ENCODE measurements at regions not wholly inside any gene's neighbourhood (a gene's known extent, or its start where the extent isn't known, plus 50 kb on each side); places are given as distances from the start of the nearest gene placed in this dataset.

DNA sequence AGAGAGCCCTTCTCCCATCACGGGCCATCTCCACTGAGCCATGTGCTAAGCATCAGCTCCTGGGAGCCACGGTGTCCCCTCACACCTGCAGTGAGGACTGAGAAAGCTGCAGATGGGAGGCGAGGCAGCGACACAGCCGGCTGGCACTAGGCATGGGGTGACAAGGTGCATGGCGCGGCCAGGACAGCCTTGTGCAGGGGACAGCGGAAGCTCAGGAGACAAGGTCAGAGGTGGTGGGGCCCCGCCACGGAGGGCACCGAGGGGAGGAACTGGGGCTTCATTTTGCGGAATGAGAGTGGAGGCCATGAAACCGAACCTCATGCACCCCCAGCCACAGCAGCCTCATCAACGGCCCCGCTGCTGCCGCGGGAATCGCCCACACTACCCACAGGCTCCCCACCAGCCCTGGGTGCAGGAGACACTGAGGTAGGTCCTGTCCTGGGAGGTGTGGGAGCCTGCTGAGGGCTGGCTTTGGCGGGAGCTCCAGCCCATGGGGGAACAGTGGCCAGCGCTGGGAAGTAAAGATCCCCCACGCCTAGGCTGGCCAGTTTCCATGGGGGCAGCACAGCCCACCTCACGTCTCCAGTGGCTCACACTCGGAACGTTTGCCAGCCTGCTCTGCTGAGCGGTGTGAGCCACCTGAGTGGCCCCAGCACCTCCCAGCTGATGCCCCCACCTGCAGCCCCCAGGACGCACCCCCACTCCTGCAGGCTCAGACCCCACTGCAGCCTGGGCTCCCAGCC lies 71.2 kb upstream of the INSIG1 start:
- TF ChIP-seq CTCF (IDR thresholded peaks at IDR 0.05) = no peak
- Mint-ChIP-seq H3K4me3 (ENCODE audit: unreplicated experiment) (no peak overlapping the region), H3K27ac (ENCODE audit: unreplicated experiment) (no peak overlapping the region), H3K9me3 (ENCODE audit: unreplicated experiment) (no peaks in the 10 kb centered on the region), H3K27me3 (ENCODE audit: unreplicated experiment) (peaks cover 12% of the 10 kb centered on the region), H3K36me3 (ENCODE audit: unreplicated experiment) (no peaks in the 10 kb centered on the region), H3K4me1 (ENCODE audit: unreplicated experiment) (peaks cover 34% of the 10 kb centered on the region)
- DNase-seq (ENCODE audit: extremely low spot score, unreplicated experiment) = no peak

DNA sequence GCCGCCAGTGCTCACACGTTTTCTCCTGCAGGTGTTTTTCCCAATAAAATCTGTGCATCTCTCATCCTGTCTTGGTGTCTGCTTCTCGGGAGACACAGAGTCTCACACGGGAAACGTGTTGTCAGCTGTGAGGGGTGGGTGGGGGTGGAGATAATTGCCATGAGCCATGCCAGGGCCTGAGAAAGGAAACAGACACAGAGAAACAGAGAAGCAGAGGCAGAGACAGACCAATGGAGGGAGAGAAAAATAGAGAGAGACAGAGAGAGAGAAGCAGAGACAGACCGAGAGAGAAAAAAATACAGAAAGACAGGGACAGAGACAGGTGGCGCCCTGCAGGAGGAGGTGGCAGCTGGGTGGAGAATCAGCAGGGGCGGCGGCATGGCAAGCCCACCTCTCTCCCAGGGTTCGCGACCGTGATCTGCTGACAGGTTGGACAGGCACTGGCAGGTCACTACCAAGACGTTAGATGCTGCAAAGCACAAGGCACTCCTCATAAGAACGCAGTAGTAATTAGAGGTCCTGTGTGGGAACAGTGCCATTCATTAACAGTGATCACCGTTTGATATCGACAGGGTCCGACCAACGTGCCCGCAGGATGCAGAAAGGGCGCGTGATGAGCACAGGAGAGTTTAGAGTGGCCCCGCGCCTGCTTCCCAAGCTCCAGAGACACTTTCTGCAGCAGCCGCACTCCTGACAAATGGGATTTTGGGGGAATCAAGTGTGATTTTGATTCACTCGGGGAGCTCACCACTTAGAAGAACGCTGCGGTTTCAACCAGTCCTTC lies 70.5 kb upstream of the INSIG1 start:
- Mint-ChIP-seq H3K9me3 (ENCODE audit: unreplicated experiment) (no peaks in the 10 kb centered on the region), H3K27me3 (ENCODE audit: unreplicated experiment) (peaks cover 12% of the 10 kb centered on the region), H3K4me3 (ENCODE audit: unreplicated experiment) (no peak overlapping the region), H3K36me3 (ENCODE audit: unreplicated experiment) (no peaks in the 10 kb centered on the region), H3K27ac (ENCODE audit: unreplicated experiment) (no peak overlapping the region), H3K4me1 (ENCODE audit: unreplicated experiment) (peaks cover 31% of the 10 kb centered on the region)
- DNase-seq (ENCODE audit: extremely low spot score, unreplicated experiment) = no peak
- TF ChIP-seq CTCF (IDR thresholded peaks at IDR 0.05) = no peak

DNA sequence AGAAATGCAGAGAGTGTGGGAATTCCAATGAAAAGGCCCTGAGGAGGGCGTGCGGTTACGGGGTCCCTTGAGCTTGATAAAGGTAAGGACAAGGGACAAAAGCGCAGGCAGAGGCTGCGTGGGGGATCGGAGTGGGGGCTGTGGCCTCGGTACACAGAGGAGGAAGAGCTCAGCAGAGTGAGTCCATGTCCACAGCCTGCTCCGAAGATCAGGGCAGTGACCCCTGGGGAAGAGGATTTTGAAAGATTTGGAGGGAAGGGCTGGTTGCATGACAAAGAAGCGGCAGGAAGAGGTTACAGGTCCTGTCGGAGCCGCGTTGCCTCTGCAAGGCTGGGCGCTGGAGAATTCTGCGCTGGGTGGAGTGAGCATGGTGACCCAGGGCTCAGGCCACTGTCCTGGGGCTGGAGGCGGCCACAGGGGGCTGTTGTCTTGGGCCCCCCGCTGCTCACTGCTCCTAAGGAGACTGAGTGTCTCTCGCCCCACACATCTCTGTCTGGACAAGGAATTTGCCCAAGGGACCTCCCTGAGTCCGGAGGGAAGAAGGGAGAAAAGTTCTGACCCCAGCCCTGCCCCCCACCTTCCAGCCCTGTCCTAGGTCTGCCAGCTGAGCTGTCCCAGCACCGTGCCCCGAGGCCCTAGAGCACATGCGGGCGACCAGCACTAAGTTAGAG lies 69.8 kb upstream of the INSIG1 start:
- H3K4me1 Mint-ChIP-seq (ENCODE audit: unreplicated experiment) = peaks cover 29% of the 10 kb centered on the region
- no peak overlapping the region for H3K27ac Mint-ChIP-seq (ENCODE audit: unreplicated experiment)
- H3K9me3 Mint-ChIP-seq (ENCODE audit: unreplicated experiment) = no peaks in the 10 kb centered on the region
- H3K27me3 Mint-ChIP-seq (ENCODE audit: unreplicated experiment) = peaks cover 12% of the 10 kb centered on the region
- no peak for DNase-seq (ENCODE audit: extremely low spot score, unreplicated experiment)
- no peak overlapping the region for H3K4me3 Mint-ChIP-seq (ENCODE audit: unreplicated experiment)
- no peaks in the 10 kb centered on the region for H3K36me3 Mint-ChIP-seq (ENCODE audit: unreplicated experiment)
- TF ChIP-seq CTCF (IDR thresholded peaks at IDR 0.05) = no peak

GRCh38 chr7:155228459-155228845 lies 69.2 kb upstream of the INSIG1 start:
- Mint-ChIP-seq H3K4me3 (ENCODE audit: unreplicated experiment) (no peak overlapping the region), H3K27ac (ENCODE audit: unreplicated experiment) (no peak overlapping the region), H3K36me3 (ENCODE audit: unreplicated experiment) (no peaks in the 10 kb centered on the region), H3K4me1 (ENCODE audit: unreplicated experiment) (peaks cover 35% of the 10 kb centered on the region), H3K9me3 (ENCODE audit: unreplicated experiment) (no peaks in the 10 kb centered on the region), H3K27me3 (ENCODE audit: unreplicated experiment) (peaks cover 12% of the 10 kb centered on the region)
- TF ChIP-seq CTCF (IDR thresholded peaks at IDR 0.05) = no peak
- DNase-seq (ENCODE audit: extremely low spot score, unreplicated experiment) = no peak

DNA sequence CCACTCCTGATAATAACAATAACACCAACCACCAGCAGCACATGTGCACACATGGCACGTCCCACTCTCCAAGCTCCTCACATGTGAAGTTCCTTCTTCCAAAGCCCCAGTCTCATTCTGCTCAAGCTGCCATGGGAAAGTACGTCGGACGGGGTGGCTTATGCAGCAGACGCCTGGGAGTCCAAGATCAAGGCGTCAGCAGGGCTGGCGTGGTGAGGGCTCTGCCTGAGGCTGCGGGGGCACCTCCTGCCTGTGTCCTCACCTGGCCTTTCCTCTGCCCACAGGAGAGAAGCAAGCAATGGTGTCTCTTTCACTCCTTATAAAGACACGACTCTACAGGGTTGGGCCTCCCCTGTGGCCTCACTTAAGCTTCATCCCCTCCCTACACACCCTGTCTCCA lies 68.8 kb upstream of the INSIG1 start:
- TF ChIP-seq CTCF (IDR thresholded peaks at IDR 0.05) = no peak
- H3K4me1 Mint-ChIP-seq (ENCODE audit: unreplicated experiment) = peaks cover 36% of the 10 kb centered on the region
- no peaks in the 10 kb centered on the region for H3K36me3 Mint-ChIP-seq (ENCODE audit: unreplicated experiment)
- H3K27ac Mint-ChIP-seq (ENCODE audit: unreplicated experiment) = no peak overlapping the region
- H3K9me3 Mint-ChIP-seq (ENCODE audit: unreplicated experiment) = no peaks in the 10 kb centered on the region
- no peak for DNase-seq (ENCODE audit: extremely low spot score, unreplicated experiment)
- no peak overlapping the region for H3K4me3 Mint-ChIP-seq (ENCODE audit: unreplicated experiment)
- H3K27me3 Mint-ChIP-seq (ENCODE audit: unreplicated experiment) = peaks cover 12% of the 10 kb centered on the region
